ENCODE measurements at regions not wholly inside any gene's neighbourhood (a gene's known extent, or its start where the extent isn't known, plus 50 kb on each side); places are given as distances from the start of the nearest gene placed in this dataset.

DNA sequence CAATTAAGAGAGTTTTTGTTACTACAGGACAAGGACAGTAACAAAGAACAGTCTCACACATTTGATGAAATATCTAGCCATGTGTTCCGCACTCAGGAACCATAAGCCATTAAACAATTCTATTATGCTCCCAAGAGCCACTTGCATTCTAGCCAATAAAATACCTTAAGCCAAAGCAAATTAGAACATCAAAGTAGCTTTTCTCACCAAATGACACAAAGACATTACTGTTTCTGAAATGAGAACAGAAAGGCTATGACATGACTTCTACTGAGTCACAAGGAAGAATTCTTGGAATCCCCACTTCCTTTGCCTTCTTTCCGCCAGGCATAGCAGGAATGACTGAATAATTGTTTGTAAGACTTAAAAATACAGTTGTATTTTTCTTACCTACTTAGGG lies 445.8 kb downstream of the ATP23 start:
- H3K4me3 ChIP-seq (replicated peaks in 1 of 2; ENCODE audit: low read depth in 2 of 2, low read length in 2 of 2) = no peak overlapping the region
- peak; percentile 21 to 73 for DNase-seq (ENCODE audit: low read depth in 2 of 2)
- TF ChIP-seq, protein P1, sequence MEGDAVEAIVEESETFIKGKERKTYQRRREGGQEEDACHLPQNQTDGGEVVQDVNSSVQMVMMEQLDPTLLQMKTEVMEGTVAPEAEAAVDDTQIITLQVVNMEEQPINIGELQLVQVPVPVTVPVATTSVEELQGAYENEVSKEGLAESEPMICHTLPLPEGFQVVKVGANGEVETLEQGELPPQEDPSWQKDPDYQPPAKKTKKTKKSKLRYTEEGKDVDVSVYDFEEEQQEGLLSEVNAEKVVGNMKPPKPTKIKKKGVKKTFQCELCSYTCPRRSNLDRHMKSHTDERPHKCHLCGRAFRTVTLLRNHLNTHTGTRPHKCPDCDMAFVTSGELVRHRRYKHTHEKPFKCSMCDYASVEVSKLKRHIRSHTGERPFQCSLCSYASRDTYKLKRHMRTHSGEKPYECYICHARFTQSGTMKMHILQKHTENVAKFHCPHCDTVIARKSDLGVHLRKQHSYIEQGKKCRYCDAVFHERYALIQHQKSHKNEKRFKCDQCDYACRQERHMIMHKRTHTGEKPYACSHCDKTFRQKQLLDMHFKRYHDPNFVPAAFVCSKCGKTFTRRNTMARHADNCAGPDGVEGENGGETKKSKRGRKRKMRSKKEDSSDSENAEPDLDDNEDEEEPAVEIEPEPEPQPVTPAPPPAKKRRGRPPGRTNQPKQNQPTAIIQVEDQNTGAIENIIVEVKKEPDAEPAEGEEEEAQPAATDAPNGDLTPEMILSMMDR (IDR thresholded peaks at IDR 0.05; ENCODE audit: low read depth, low read length) = no peak

DNA sequence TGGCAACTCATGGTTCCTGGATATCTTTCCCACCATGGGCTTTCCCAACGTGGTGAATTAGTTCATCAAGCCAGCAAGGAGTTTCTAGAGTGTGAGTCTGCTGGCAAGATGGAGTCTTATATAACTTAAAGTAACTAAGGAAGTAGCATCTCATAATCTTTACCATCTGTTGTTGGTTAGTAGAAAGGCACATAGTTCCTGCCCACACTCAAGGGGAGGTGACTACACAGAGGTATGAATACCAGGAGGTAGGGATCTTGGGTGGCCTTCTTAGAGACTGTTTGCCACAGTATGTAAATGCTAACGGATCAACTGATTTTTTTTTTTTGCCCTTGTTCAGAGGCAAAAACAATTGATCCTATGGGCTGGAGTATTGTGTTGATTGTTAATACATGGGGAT lies 446.9 kb downstream of the ATP23 start:
- DNase-seq (ENCODE audit: low read depth in 2 of 2) = no peak
- no peak overlapping the region for H3K4me3 ChIP-seq (replicated peaks in 1 of 2; ENCODE audit: low read depth in 2 of 2, low read length in 2 of 2)
- TF ChIP-seq, protein P1 (IDR thresholded peaks at IDR 0.05; ENCODE audit: low read depth, low read length) = no peak

DNA sequence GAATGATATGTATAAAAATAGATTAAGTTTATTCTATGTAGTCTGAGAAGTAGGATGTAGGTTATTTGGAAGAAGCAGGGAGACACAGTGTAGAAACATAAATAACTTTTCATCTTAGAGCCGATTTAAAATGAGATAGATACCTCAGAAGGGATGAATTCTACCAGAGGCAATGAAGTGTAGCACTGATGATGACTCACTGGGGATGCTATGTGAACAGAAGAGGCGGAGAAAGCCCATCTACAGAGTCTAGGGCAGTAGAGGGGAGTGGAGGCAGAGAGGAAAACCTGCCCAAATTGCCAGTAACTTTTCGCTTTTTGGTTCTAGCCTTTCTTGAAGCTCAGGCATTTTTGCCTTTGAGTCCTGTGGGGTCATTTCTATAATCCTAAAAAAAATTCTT lies 451.8 kb downstream of the ATP23 start:
- peak in 1 of 2 donors; percentile 29 for DNase-seq (ENCODE audit: low read depth in 2 of 2)
- H3K4me3 ChIP-seq (replicated peaks in 1 of 2; ENCODE audit: low read depth in 2 of 2, low read length in 2 of 2) = no peak overlapping the region
- TF ChIP-seq, protein P1 (IDR thresholded peaks at IDR 0.05; ENCODE audit: low read depth, low read length) = no peak

DNA sequence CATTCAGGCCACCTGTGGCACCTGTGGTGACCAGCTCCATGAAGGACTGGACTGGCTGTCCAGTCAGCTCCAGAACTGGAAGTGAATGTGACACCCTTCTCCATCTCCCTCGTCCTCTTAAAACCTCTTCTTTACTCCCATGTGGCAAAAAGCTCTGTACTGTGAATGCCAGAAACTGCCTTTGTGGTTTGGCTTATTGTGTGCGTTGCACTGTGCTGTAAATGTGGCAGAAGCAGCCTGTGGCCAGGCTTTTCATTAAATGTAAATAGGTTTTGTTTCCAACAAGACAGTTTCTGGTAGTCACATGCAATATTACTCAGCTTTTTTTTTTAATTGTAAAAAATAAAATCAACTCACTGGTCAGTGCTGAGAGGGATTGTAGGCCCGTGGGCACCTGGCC lies 453.7 kb downstream of the ATP23 start:
- H3K4me3 ChIP-seq (replicated peaks in 1 of 2; ENCODE audit: low read depth in 2 of 2, low read length in 2 of 2) = no peak overlapping the region
- TF ChIP-seq, protein P1 (IDR thresholded peaks at IDR 0.05; ENCODE audit: low read depth, low read length) = no peak
- DNase-seq (ENCODE audit: low read depth in 2 of 2) = no peak

DNA sequence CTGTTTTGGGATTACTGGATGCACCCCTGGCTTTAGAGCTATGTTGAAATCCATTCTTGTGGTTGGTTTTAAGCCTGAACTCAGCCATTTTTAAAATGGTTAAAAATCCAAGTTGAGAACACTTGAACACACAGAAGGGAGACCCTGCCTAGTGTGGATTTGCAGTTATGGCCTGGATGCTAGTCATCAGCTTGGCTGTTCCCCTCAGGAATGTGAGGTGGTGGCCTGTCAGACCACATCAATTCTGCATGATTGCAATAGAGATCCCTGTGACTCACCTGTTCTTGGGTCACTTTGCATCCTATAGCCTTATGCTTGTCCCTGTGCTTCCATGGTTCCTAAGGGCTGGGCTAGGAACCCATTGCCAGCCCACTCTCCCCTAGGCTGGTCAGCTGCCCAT lies 454.1 kb downstream of the ATP23 start:
- TF ChIP-seq, protein P1 (IDR thresholded peaks at IDR 0.05; ENCODE audit: low read depth, low read length) = no peak
- DNase-seq (ENCODE audit: low read depth in 2 of 2) = no peak
- no peak overlapping the region for H3K4me3 ChIP-seq (replicated peaks in 1 of 2; ENCODE audit: low read depth in 2 of 2, low read length in 2 of 2)

DNA sequence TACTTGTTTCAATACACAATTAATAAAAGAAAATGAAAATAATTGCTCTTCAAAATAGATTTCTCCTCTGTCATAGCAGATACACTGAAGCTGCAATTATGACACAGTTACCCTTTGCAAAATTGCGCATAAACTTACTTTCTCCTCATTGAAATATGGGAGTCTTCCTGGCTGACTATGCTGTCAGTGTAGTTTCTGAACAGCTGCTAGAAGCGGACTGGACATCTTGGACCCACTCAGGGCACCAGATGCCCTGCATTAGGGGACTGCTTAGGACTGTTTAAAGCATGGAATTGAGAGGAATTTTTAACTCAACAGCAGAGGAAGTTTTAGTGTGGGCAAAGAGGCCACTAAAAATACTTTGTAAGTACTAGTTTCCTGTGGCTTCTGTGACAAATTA lies 454.9 kb downstream of the ATP23 start:
- no peak overlapping the region for H3K4me3 ChIP-seq (replicated peaks in 1 of 2; ENCODE audit: low read depth in 2 of 2, low read length in 2 of 2)
- DNase-seq (ENCODE audit: low read depth in 2 of 2) = no peak
- TF ChIP-seq, protein P1 (IDR thresholded peaks at IDR 0.05; ENCODE audit: low read depth, low read length) = no peak

DNA sequence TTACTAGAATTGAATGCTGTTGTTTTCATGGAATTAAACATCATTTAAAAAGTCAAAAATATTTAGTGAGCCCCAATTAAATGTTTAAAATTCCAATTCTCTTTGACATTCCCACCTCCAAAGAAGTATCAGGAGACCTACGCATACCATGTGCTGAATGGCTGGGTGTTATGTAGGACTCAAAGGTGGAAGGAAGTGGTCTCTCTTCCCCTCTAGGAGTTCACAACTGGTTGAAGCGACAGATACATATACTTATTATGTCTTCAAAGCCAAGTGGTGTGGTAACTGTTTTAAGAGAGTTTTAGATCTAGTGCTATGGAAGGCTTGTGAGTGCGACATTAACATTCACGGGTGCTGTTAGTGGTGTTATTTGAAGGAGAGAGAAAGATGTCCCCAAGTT lies 464.0 kb downstream of the ATP23 start:
- no peak overlapping the region for H3K4me3 ChIP-seq (replicated peaks in 1 of 2; ENCODE audit: low read depth in 2 of 2, low read length in 2 of 2)
- TF ChIP-seq, protein P1 (IDR thresholded peaks at IDR 0.05; ENCODE audit: low read depth, low read length) = no peak

More for the DNA sequence above, 464.0 kb downstream of the ATP23 start:
- DNase-seq (ENCODE audit: low read depth in 2 of 2) = no peak

All from cardiac fibroblast (primary cell).